NCI-H748 (cell line): ENCODE measurements at regions not wholly inside any gene's neighbourhood (a gene's known extent, or its start where the extent isn't known, plus 50 kb on each side); places are given as distances from the start of the nearest gene placed in this dataset.
"Not testable (repeated sequence)": the region's sequence is repeated elsewhere in the genome, so short reads cannot be mapped to it uniquely, and the experiment has no call there.

Source experiments
- DNase-seq: peaks from one replicate; lab custom pipeline; 2025; ENCODE audit not compliant: unreplicated experiment; lab: John Stamatoyannopoulos, UW

DNA sequence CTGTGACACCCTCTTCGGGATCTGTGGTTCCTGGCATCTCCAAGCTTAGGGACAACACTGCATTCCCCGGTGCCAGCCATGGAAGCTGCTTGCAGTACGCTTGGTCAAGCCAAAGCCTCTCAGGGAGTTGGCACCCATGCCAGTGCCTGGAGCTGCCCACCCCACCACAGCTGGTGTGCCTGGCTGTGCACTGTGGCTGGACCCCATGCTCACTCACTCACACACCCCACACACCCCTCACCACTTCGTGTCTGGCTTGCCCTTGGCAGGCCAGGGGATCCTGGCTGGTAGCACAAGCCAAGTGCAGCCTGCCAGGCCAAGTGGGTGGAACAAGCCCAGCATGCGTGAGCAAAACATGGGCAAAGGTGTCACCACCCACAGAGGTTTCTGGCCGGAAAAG, 324.5 kb upstream of the PTGER4 start:
- DNase-seq = no peak

DNA sequence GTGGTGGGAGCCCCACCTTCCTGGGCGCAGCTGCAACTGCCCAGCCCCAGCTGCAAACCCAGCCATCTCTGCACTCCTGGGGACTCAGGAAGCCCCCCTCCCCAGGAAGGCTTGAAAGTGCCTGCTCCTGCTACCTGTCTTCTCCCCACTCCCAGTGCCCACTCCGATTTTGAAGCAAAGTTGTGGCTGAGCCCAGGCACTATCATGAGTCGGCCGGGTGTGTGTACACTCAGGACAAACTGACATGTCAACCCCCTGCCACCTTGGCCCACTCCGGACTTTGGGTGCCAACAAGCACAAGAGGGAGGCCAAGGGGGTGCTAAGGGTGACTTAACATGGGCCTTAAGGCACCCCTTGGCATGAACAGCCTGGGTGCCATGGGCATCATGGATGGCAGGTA, 325.5 kb upstream of the PTGER4 start:
- DNase-seq = no peak

GRCh38 chr5:40353442-40353841, 326.3 kb upstream of the PTGER4 start:
- DNase-seq = no peak

GRCh38 chr5:40347981-40348725, 331.6 kb upstream of the PTGER4 start:
- no peak for DNase-seq

DNA sequence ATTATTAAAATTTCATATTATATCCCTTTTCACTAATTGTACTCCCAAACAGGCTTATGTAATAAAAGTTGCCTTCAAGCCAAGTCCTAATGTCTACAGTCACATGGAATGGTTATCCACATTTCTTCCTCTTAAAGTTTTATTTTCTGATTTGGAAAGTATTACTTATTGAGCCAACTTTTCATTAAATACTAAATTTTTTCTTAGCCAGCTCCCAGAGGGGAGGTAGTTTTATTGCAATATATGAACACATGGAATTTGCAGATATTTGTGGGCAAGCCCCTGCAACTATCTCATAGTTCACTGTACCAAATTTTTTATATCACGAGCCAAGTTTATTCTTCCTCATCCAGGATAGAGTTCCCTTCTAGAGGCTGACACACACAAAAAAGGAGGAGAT, 332.8 kb upstream of the PTGER4 start:
- DNase-seq = no peak

DNA sequence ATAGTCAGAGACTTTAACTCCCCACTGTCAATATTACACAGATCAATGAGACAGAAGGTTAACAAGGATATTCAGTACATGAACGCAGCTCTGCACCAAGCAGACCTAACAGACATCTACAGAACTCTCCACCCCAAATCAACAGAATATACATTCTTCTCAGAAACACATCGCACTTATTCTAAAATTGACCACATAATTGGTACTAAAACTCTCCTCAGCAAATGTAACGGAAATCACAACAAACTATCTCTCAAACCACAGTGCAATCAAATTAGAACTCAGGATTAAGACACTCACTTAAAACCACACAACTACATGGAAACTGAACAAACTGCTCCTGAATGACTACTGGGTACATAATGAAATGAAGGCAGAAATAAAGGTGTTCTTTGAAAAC, 341.3 kb upstream of the PTGER4 start:
- DNase-seq = not testable (repeated sequence)

GRCh38 chr5:40334242-40334635, 345.5 kb upstream of the PTGER4 start:
- no peak for DNase-seq

GRCh38 chr5:40333459-40334241, 346.1 kb upstream of the PTGER4 start:
- DNase-seq = no peak

- DNase-seq = no peak
Observed at GRCh38 chr5:40332970-40333369, 346.7 kb upstream of the PTGER4 start.

DNA sequence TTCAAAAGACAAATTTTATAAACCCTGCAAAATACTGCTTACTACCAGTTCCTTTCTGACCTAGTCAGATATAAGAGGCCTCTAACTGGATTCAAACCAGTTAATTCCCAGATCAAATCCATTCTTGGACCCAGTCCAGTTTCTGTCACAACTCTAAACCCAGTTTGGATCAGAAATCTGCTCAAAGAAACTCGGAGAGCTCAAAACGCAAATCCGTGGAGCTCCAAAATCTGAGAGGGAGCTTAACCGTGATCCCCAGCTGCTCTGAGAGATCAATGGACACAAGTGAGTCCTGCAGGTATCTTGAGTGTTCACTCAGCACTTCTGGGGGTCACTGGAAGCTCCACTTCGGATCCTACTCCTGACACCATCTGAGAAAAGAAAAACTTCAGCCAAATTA, 348.1 kb upstream of the PTGER4 start:
- no peak for DNase-seq

DNA sequence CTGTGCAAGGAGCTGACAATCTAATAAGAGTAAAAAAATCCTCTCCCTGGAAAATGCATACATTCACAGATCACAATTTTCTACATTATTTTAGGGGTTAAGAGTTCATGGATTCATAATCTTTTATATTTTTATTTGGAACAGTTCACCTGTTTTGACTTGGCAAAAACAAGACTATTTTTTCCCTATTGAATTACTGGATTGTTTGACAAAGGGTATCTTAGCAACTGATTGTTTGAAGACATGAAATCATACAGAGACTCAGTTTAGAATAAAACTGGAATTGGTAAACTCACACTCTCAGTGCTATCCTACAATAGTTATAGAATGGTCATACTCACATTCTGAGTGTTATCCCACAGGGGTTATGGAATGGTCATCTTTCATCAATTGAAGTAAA, 358.2 kb upstream of the PTGER4 start:
- DNase-seq = peak; percentile 42

DNA sequence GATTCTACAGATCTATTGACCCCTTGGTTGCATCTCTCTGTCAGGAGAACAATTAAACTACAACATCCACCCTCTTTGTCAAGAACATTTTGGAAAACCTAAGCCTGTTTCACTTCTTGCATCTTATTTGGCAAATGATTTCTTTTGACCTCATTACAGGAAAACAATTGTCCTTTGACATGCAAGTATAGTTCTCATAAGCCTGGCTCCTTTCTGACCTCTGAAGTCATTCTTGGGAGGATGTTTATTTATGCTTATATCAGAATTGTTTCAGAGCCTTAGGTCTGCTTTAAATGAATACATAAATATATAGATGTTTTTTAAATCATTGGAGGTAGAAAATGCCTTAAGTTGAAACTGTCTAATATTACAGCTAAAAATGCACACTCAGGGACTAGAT, 361.3 kb upstream of the PTGER4 start:
- no peak for DNase-seq

GRCh38 chr5:40317023-40317422, 362.7 kb upstream of the PTGER4 start:
- DNase-seq = no peak

DNA sequence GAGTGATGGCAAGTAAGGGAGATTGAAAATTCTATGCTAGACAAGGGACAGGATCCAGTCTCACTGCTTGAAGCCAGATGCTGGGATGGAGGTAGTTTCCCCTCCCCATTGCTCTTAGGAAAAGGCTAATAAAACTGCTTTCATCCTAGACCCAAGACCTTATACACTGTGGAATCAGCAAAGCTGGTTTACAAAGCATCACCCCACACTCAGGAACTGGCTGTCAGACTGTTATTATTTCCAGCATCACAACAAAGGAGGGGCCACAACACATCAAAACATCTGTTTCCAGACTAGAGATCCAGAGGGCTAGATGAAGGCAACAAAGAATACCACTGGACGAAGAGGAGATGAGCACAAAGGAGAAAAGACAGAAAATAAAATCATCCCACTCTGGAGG, 364.6 kb upstream of the PTGER4 start:
- DNase-seq = no peak

GRCh38 chr5:40314275-40314674, 365.4 kb upstream of the PTGER4 start:
- no peak for DNase-seq

- DNase-seq = no peak
Observed at GRCh38 chr5:40312205-40312604, 367.5 kb upstream of the PTGER4 start.

DNA sequence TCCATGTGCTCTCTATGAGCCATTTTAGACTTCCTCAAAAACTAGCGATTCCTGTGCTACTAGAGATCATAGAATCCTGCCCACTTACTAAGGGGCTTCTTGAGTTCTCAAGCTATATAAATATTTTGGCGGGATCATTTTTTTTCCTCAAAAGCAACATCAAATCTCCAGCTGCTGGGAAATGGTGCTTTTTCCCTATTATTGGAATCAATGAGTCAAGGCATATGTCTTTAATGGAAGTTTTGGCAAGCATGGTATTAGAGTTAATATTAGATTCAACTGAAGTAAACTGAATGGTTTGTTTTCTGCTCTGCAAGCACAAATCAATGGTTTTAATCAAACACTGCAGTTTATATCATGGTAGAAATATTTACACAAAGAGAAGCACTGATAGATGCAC, 369.9 kb upstream of the PTGER4 start:
- no peak for DNase-seq

DNA sequence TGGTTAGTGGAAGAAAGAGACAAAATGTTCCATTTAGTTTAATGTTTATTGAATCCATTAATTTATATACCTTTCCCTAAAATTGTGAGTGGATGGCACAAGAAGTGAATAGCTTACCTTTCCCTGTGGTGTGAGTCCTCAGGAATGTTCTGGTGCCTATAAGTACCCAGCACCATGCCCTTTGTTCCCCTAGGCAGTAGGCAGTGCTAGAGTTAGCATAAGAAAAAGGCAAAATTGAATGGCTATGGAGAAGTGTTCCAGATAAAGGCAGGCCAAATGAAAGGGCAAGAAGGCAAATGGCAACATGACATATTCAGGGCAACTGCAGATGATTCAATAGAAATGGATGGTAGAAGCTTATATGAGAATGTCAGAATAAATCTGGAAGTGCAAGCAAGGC, 370.8 kb upstream of the PTGER4 start:
- no peak for DNase-seq

- no peak for DNase-seq
Observed at GRCh38 chr5:40307920-40308319, 371.8 kb upstream of the PTGER4 start.

DNA sequence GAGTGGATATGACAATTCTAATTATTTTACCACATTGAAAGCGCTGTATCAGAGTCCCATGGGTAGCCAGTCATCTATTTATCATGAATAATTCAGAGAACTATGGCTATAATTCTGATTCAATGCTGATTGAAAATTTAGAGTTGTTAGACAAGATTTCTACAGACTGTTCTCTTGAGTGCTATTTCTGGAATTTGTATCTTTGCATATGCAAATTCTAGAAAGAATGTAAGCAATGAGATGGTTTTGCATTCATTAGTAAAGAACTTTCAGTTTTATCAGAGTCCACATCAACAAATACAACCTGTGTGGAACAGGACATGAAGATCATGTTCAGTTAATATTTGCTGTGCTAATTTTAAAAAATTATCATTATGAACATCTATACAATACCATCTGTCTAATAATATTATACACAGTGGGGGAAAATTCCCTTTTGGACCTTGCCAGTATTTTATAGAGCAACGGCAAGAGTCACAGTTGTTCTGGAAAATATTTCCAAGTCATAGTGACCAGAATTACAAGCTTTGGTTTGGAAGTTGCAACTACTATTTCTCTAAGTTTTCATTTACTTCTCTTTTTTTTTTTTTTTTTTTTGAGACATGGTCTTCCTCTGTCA, 372.7 kb upstream of the PTGER4 start:
- DNase-seq = no peak

DNA sequence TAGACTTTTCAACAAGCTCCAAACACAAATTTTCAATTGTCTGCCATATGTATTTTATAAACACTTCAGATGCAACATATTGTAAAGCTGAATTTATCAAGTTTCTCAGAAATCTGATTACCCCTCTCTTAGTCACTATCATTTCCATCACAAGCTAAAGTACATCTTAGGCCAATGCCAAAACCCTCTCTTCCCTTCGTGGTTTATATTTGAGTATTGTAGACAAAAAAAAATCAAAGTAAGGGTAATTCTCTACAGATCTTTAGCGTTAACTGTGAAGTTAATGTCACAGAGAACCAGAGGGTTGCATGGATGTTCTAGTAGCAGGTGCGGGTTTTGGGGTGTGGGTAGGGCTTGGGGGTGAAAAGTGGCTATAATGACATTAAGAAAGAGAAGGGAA, 387.7 kb upstream of the PTGER4 start:
- DNase-seq = no peak

DNA sequence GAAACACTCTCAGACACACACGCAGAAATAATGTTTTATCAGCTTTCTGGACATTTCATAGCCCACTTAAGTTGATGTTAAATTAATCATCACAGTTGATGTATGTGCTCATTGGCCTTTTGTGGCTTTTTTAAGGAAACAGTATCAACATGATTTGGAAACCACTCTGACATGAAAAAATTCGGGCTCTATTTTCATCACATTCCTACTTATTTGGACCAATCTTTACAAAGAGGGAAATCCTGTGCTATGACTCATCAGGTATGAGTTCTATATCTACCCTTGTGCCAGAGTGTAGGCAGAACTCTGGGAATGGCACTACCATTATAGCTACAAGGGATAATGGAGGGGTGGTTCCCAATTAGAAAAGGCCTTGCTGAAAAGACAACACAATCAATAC, 388.4 kb upstream of the PTGER4 start:
- DNase-seq = no peak
